ENCODE measurements at regions not wholly inside any gene's neighbourhood (a gene's known extent, or its start where the extent isn't known, plus 50 kb on each side); places are given as distances from the start of the nearest gene placed in this dataset.

- Histone ChIP-seq H3K27ac (no peak overlapping the region), H3K4me1 (replicated peaks; ENCODE audit: insufficient read depth) (no peaks in the 10 kb centered on the region), H2AFZ (no peak overlapping the region), H3K4me2 (no peak overlapping the region), H3K27me3 (ENCODE audit: insufficient read depth, low read depth) (peaks cover 26% of the 10 kb centered on the region; the same call in 1 of the 2 replicates), H4K20me1 (ENCODE audit: insufficient read depth) (no peaks in the 10 kb centered on the region), H3K4me3 (no peak overlapping the region), H3K9me2 (ENCODE audit: insufficient read depth) (no peaks in the 10 kb centered on the region), H3K79me2 (ENCODE audit: low read depth) (no peaks in the 10 kb centered on the region), H3K36me3 (ENCODE audit: low read depth) (no peaks in the 10 kb centered on the region), H3F3A (ENCODE audit: insufficient read depth, low read depth) (no peaks in the 10 kb centered on the region), H3K9me3 (ENCODE audit: insufficient read depth, low read depth) (no peaks in the 10 kb centered on the region)
- no TSS peak for BruUV-seq (replicated peaks)
- intact Hi-C loops (cut with micrococcal nuclease; ENCODE audit: unreplicated experiment) = no loop called here
- POLR2A ChIA-PET (ENCODE audit: unreplicated experiment) = no interaction called here
- CTCF ChIA-PET = no interaction called here
- no peak for DNase-seq
- TF ChIP-seq EZH2 (IDR thresholded peaks at IDR 0.05; ENCODE audit: low read depth) = no peak
- TF ChIP-seq CTCF (conservative IDR thresholded peaks at IDR 0.05) = no peak
Observed at GRCh38 chr9:126068534-126069230, 257.9 kb upstream of the MVB12B start.

GRCh38 chr9:126069400-126069955 lies 257.2 kb upstream of the MVB12B start:
- BruUV-seq (replicated peaks) = no TSS peak
- H3K4me3 ChIP-seq = no peak overlapping the region
- no peaks in the 10 kb centered on the region for H4K20me1 ChIP-seq (ENCODE audit: insufficient read depth)
- no peak for TF ChIP-seq CTCF (conservative IDR thresholded peaks at IDR 0.05)
- no peak for TF ChIP-seq EZH2 (IDR thresholded peaks at IDR 0.05; ENCODE audit: low read depth)
- H3K27ac ChIP-seq = no peak overlapping the region
- no peak for DNase-seq
- H3K36me3 ChIP-seq (ENCODE audit: low read depth) = no peaks in the 10 kb centered on the region
- no peaks in the 10 kb centered on the region for H3K4me1 ChIP-seq (replicated peaks; ENCODE audit: insufficient read depth)
- no peaks in the 10 kb centered on the region for H3K9me3 ChIP-seq (ENCODE audit: insufficient read depth, low read depth)
- no peaks in the 10 kb centered on the region for H3K79me2 ChIP-seq (ENCODE audit: low read depth)
- intact Hi-C loops (cut with micrococcal nuclease; ENCODE audit: unreplicated experiment) = no loop called here
- CTCF ChIA-PET = interaction anchor here (0.6 kb wide), 1 partner anchor 51 kb away, joined by 9 read pairs; no protein-coding TSS in a partner anchor
- POLR2A ChIA-PET (ENCODE audit: unreplicated experiment) = no interaction called here
- H3K9me2 ChIP-seq (ENCODE audit: insufficient read depth) = no peaks in the 10 kb centered on the region
- no peak overlapping the region for H3K4me2 ChIP-seq
- peaks cover 26% of the 10 kb centered on the region; the same call in 1 of the 2 replicates for H3K27me3 ChIP-seq (ENCODE audit: insufficient read depth, low read depth)
- no peak overlapping the region for H2AFZ ChIP-seq
- H3F3A ChIP-seq (ENCODE audit: insufficient read depth, low read depth) = no peaks in the 10 kb centered on the region

- no peaks in the 10 kb centered on the region for H3K4me1 ChIP-seq (replicated peaks; ENCODE audit: insufficient read depth)
- ChIA-PET POLR2A (ENCODE audit: unreplicated experiment) (no interaction called here), CTCF (interaction anchor here (0.6 kb wide), 1 partner anchor 52 kb away, joined by 9 read pairs; no protein-coding TSS in a partner anchor)
- no peaks in the 10 kb centered on the region for H3K9me2 ChIP-seq (ENCODE audit: insufficient read depth)
- TF ChIP-seq CTCF (conservative IDR thresholded peaks at IDR 0.05) (no peak), EZH2 (IDR thresholded peaks at IDR 0.05; ENCODE audit: low read depth) (no peak)
- no peaks in the 10 kb centered on the region for H4K20me1 ChIP-seq (ENCODE audit: insufficient read depth)
- no peak overlapping the region for H3K4me3 ChIP-seq
- BruUV-seq (replicated peaks) = no TSS peak
- no peaks in the 10 kb centered on the region for H3K36me3 ChIP-seq (ENCODE audit: low read depth)
- no peak overlapping the region for H3K4me2 ChIP-seq
- no peak for DNase-seq
- intact Hi-C loops (cut with micrococcal nuclease; ENCODE audit: unreplicated experiment) = no loop called here
- H3K27ac ChIP-seq = no peak overlapping the region
- H3K9me3 ChIP-seq (ENCODE audit: insufficient read depth, low read depth) = no peaks in the 10 kb centered on the region
- H2AFZ ChIP-seq = no peak overlapping the region
- peaks cover 26% of the 10 kb centered on the region; the same call in 1 of the 2 replicates for H3K27me3 ChIP-seq (ENCODE audit: insufficient read depth, low read depth)
- no peaks in the 10 kb centered on the region for H3K79me2 ChIP-seq (ENCODE audit: low read depth)
- no peaks in the 10 kb centered on the region for H3F3A ChIP-seq (ENCODE audit: insufficient read depth, low read depth)
Observed at GRCh38 chr9:126070058-126070655, 256.5 kb upstream of the MVB12B start.
